Vagina (tissue), 2 donors: ENCODE measurements at regions not wholly inside any gene's neighbourhood (a gene's known extent, or its start where the extent isn't known, plus 50 kb on each side); places are given as distances from the start of the nearest gene placed in this dataset.

Source experiments
- CTCF ChIP-seq, 3 experiments: fragments of 450-650 bp in 2 of 3; fragments of 200-600 bp in 1 of 3; sonication (generic) in 1 of 3; IDR thresholded peaks; one replicate each; pipeline ENCODE4 v1.5.1; 2017 to 2019; ENCODE audit warnings: antibody characterized with exemption in 3 of 3, mild to moderate bottlenecking in 2 of 3, moderate library complexity in 2 of 3
- POLR2A ChIP-seq, 2 donors: fragments of 450-650 bp; IDR thresholded peaks; one replicate each; pipeline ENCODE4 v1.6.1; 2017; ENCODE audit warnings: antibody characterized with exemption in 2 of 2, mild to moderate bottlenecking in 2 of 2, moderate library complexity in 2 of 2
- POLR2AphosphoS5 ChIP-seq, 2 donors: sonication (generic); formaldehyde crosslinking; IDR thresholded peaks; one replicate each; pipeline ENCODE4 v1.9.0; 2017; ENCODE audit warnings: antibody characterized with exemption in 2 of 2, mild to moderate bottlenecking in 2 of 2, low read depth in 1 of 2; ENCODE audit not compliant: insufficient read depth in 1 of 2

- TF ChIP-seq CTCF (IDR thresholded peaks at IDR 0.05) (no peak), POLR2A (IDR thresholded peaks at IDR 0.05) (no peak), POLR2AphosphoS5 (IDR thresholded peaks at IDR 0.05; ENCODE audit: insufficient read depth in 1 of 2, low read depth in 1 of 2) (no peak)
These were observed 528.6 kb upstream of the ID2 start for GRCh38 chr2:8153258-8153718.
